HEK293 (cell line): ENCODE measurements at regions not wholly inside any gene's neighbourhood (a gene's known extent, or its start where the extent isn't known, plus 50 kb on each side); places are given as distances from the start of the nearest gene placed in this dataset.

Experiments
- ATF2 ChIP-seq: fragments of 450-650 bp; formaldehyde crosslinking; IDR thresholded peaks from 2 replicates; pipeline ENCODE4 v1.5.1; 2016; ENCODE audit warnings: missing biosample characterization, missing genetic modification characterization, low read depth
- CTCF ChIP-seq: fragments of 450-650 bp; formaldehyde crosslinking; IDR thresholded peaks from 2 replicates; pipeline ENCODE4 v1.5.1; 2016; ENCODE audit warnings: missing biosample characterization, missing genetic modification characterization
- GLI4 ChIP-seq: fragments of 450-650 bp; formaldehyde crosslinking; IDR thresholded peaks from 2 replicates; pipeline ENCODE4 v1.5.1; 2016; ENCODE audit warnings: missing biosample characterization, missing genetic modification characterization
- HOXD13 ChIP-seq: sonication (generic); formaldehyde crosslinking; IDR thresholded peaks from 2 replicates; pipeline ENCODE4 v1.8.0; 2022; ENCODE audit warnings: missing genetic modification reagents, borderline replicate concordance
- KLF10 ChIP-seq: fragments of 450-650 bp; IDR thresholded peaks from 2 replicates; pipeline ENCODE4 v1.5.1; 2018; ENCODE audit warnings: missing biosample characterization, mild to moderate bottlenecking, missing genetic modification characterization
- KLF9 ChIP-seq: fragments of 450-650 bp; formaldehyde crosslinking; IDR thresholded peaks from 2 replicates; pipeline ENCODE4 v1.5.1; 2016; ENCODE audit warnings: missing biosample characterization, missing genetic modification characterization, low read depth
- REST ChIP-seq: fragments of 450-650 bp; formaldehyde crosslinking; IDR thresholded peaks from 2 replicates; pipeline ENCODE4 v1.5.1; 2016; ENCODE audit warnings: missing biosample characterization, missing genetic modification characterization
- SALL2 ChIP-seq: fragments of 450-650 bp; formaldehyde crosslinking; IDR thresholded peaks from 2 replicates; pipeline ENCODE4 v1.5.0; 2017; ENCODE audit warnings: missing biosample characterization, mild to moderate bottlenecking, missing genetic modification characterization, borderline replicate concordance
- TCF7L2 ChIP-seq: IDR thresholded peaks from 2 replicates; pipeline ENCODE4 v1.6.1; 2011; ENCODE audit warnings: low read depth, mild to moderate bottlenecking, inconsistent platforms, low read length, moderate library complexity, borderline replicate concordance
- ZNF24 ChIP-seq: fragments of 450-650 bp; formaldehyde crosslinking; IDR thresholded peaks from 2 replicates; pipeline ENCODE4 v1.5.1; 2016; ENCODE audit warnings: missing biosample characterization, missing genetic modification characterization
- ZNF266 ChIP-seq: fragments of 450-650 bp; formaldehyde crosslinking; IDR thresholded peaks from 2 replicates; pipeline ENCODE4 v1.5.1; 2016; ENCODE audit warnings: missing biosample characterization, missing genetic modification characterization, low read depth
- ZNF426 ChIP-seq: fragments of 450-650 bp; formaldehyde crosslinking; IDR thresholded peaks from 2 replicates; pipeline ENCODE4 v1.5.1; 2017; ENCODE audit warnings: missing biosample characterization, missing genetic modification characterization, mild to moderate bottlenecking, inconsistent platforms, moderate library complexity
- ZNF473 ChIP-seq: fragments of 450-650 bp; formaldehyde crosslinking; IDR thresholded peaks from 2 replicates; pipeline ENCODE4 v1.5.1; 2017; ENCODE audit warnings: missing biosample characterization, missing genetic modification characterization
- ZNF623 ChIP-seq: fragments of 450-650 bp; formaldehyde crosslinking; IDR thresholded peaks from 2 replicates; pipeline ENCODE4 v1.5.1; 2016; ENCODE audit warnings: missing biosample characterization, missing genetic modification characterization

- TF ChIP-seq KLF10 (tag by site-specific recombination) (no peak), CTCF (tag by site-specific recombination) (no peak), SALL2 (no peak), TCF7L2 (no peak), ZNF426 (tag by site-specific recombination) (no peak), ZNF266 (tag by site-specific recombination) (no peak), GLI4 (tag by site-specific recombination) (no peak), ZNF623 (tag by site-specific recombination) (no peak), ZNF473 (tag by site-specific recombination) (no peak), ZNF24 (tag by site-specific recombination) (no peak), HOXD13 (CRISPR knock-in tag) (no peak), REST (tag by site-specific recombination) (no peak), ATF2 (tag by site-specific recombination) (no peak), KLF9 (tag by site-specific recombination) (no peak)
These were observed 65.3 kb upstream of the ZNF280D start for GRCh38 chr15:56798639-56799038.
